ENCODE measurements at regions not wholly inside any gene's neighbourhood (a gene's known extent, or its start where the extent isn't known, plus 50 kb on each side); places are given as distances from the start of the nearest gene placed in this dataset.

GRCh38 chr15:87805117-87805820 is 451.3 kb downstream of the NTRK3 start:
- H3K27ac ChIP-seq, result no peak overlapping the region
- no peak for TF ChIP-seq CTCF (IDR thresholded peaks at IDR 0.05)
- H3K36me3 ChIP-seq, result no peaks in the 10 kb centered on the region
- no peak overlapping the region for H3K4me3 ChIP-seq
- H3K4me1 ChIP-seq (ENCODE audit: control insufficient read depth in 1 of 2, low read depth in 2 of 2), result no peaks in the 10 kb centered on the region
- no peak for ATAC-seq (ENCODE audit: insufficient number of reproducible peaks, low FRiP score, low read depth)
- DNase-seq (ENCODE audit: low spot score), result no peak
- H3K9me3 ChIP-seq, result no peaks in the 10 kb centered on the region
- H3K27me3 ChIP-seq (replicated peaks; ENCODE audit: insufficient read depth), result no peaks in the 10 kb centered on the region

- no peak overlapping the region for H3K27ac ChIP-seq
- no peaks in the 10 kb centered on the region for H3K9me3 ChIP-seq
- no peaks in the 10 kb centered on the region for H3K4me1 ChIP-seq (ENCODE audit: control insufficient read depth in 1 of 2, low read depth in 2 of 2)
- H3K27me3 ChIP-seq (replicated peaks; ENCODE audit: insufficient read depth), result no peaks in the 10 kb centered on the region
- TF ChIP-seq CTCF (IDR thresholded peaks at IDR 0.05), result no peak
- no peaks in the 10 kb centered on the region for H3K36me3 ChIP-seq
- no peak for DNase-seq (ENCODE audit: low spot score)
- ATAC-seq (ENCODE audit: insufficient number of reproducible peaks, low FRiP score, low read depth), result no peak
- no peak overlapping the region for H3K4me3 ChIP-seq
These were observed 452.1 kb downstream of the NTRK3 start for GRCh38 chr15:87804451-87804850.

GRCh38 chr15:87799838-87800237 is 456.7 kb downstream of the NTRK3 start:
- no peak for DNase-seq (ENCODE audit: low spot score)
- ATAC-seq (ENCODE audit: insufficient number of reproducible peaks, low FRiP score, low read depth), result no peak
- H3K4me1 ChIP-seq (ENCODE audit: control insufficient read depth in 1 of 2, low read depth in 2 of 2), result no peaks in the 10 kb centered on the region
- no peak for TF ChIP-seq CTCF (IDR thresholded peaks at IDR 0.05)
- H3K4me3 ChIP-seq, result no peak overlapping the region
- no peaks in the 10 kb centered on the region for H3K27me3 ChIP-seq (replicated peaks; ENCODE audit: insufficient read depth)
- H3K27ac ChIP-seq, result no peak overlapping the region
- H3K36me3 ChIP-seq, result no peaks in the 10 kb centered on the region
- H3K9me3 ChIP-seq, result no peaks in the 10 kb centered on the region

GRCh38 chr15:87799428-87799827 is 457.1 kb downstream of the NTRK3 start:
- Histone ChIP-seq H3K4me3 (no peak overlapping the region), H3K4me1 (ENCODE audit: control insufficient read depth in 1 of 2, low read depth in 2 of 2) (no peaks in the 10 kb centered on the region), H3K27me3 (replicated peaks; ENCODE audit: insufficient read depth) (no peaks in the 10 kb centered on the region), H3K27ac (no peak overlapping the region), H3K36me3 (no peaks in the 10 kb centered on the region), H3K9me3 (no peaks in the 10 kb centered on the region)
- ATAC-seq (ENCODE audit: insufficient number of reproducible peaks, low FRiP score, low read depth) (no peak), DNase-seq (ENCODE audit: low spot score) (no peak)
- TF ChIP-seq CTCF (IDR thresholded peaks at IDR 0.05), result no peak

GRCh38 chr15:87793725-87794124 is 462.8 kb downstream of the NTRK3 start:
- no peak for ATAC-seq (ENCODE audit: insufficient number of reproducible peaks, low FRiP score, low read depth)
- H3K4me1 ChIP-seq (ENCODE audit: control insufficient read depth in 1 of 2, low read depth in 2 of 2), result no peaks in the 10 kb centered on the region
- DNase-seq (ENCODE audit: low spot score), result no peak
- no peaks in the 10 kb centered on the region for H3K9me3 ChIP-seq
- no peaks in the 10 kb centered on the region for H3K27me3 ChIP-seq (replicated peaks; ENCODE audit: insufficient read depth)
- H3K36me3 ChIP-seq, result no peaks in the 10 kb centered on the region
- H3K4me3 ChIP-seq, result no peak overlapping the region
- TF ChIP-seq CTCF (IDR thresholded peaks at IDR 0.05), result no peak
- no peak overlapping the region for H3K27ac ChIP-seq
